ENCODE measurements at regions not wholly inside any gene's neighbourhood (a gene's known extent, or its start where the extent isn't known, plus 50 kb on each side); places are given as distances from the start of the nearest gene placed in this dataset.

GRCh38 chr7:68544851-68545250 lies 1053.4 kb upstream of the AUTS2 start:
- Mint-ChIP-seq H3K27ac (ENCODE audit: unreplicated experiment) (no peak overlapping the region), H3K4me3 (ENCODE audit: unreplicated experiment) (no peak overlapping the region), H3K4me1 (ENCODE audit: unreplicated experiment) (no peaks in the 10 kb centered on the region), H3K27me3 (ENCODE audit: unreplicated experiment) (peaks cover 1% of the 10 kb centered on the region), H3K9me3 (ENCODE audit: unreplicated experiment) (peaks cover 26% of the 10 kb centered on the region), H3K36me3 (ENCODE audit: low read depth, unreplicated experiment) (peaks cover 3% of the 10 kb centered on the region)
- no peak for DNase-seq (ENCODE audit: low spot score)
- no peak for TF ChIP-seq CTCF (IDR thresholded peaks at IDR 0.05; ENCODE audit: unreplicated experiment)

- Mint-ChIP-seq H3K27ac (ENCODE audit: unreplicated experiment) (no peak overlapping the region), H3K4me3 (ENCODE audit: unreplicated experiment) (no peak overlapping the region), H3K9me3 (ENCODE audit: unreplicated experiment) (peaks cover 25% of the 10 kb centered on the region), H3K36me3 (ENCODE audit: low read depth, unreplicated experiment) (peaks cover 3% of the 10 kb centered on the region), H3K4me1 (ENCODE audit: unreplicated experiment) (no peaks in the 10 kb centered on the region), H3K27me3 (ENCODE audit: unreplicated experiment) (peaks cover 1% of the 10 kb centered on the region)
- TF ChIP-seq CTCF (IDR thresholded peaks at IDR 0.05; ENCODE audit: unreplicated experiment), result no peak
- DNase-seq (ENCODE audit: low spot score), result no peak
These were observed 1051.1 kb upstream of the AUTS2 start for GRCh38 chr7:68547181-68547580.

GRCh38 chr7:68547799-68548198 lies 1050.5 kb upstream of the AUTS2 start:
- DNase-seq (ENCODE audit: low spot score), result no peak
- Mint-ChIP-seq H3K27me3 (ENCODE audit: unreplicated experiment) (peaks cover 1% of the 10 kb centered on the region), H3K4me3 (ENCODE audit: unreplicated experiment) (no peak overlapping the region), H3K9me3 (ENCODE audit: unreplicated experiment) (peaks cover 25% of the 10 kb centered on the region), H3K27ac (ENCODE audit: unreplicated experiment) (no peak overlapping the region), H3K36me3 (ENCODE audit: low read depth, unreplicated experiment) (peaks cover 3% of the 10 kb centered on the region), H3K4me1 (ENCODE audit: unreplicated experiment) (no peaks in the 10 kb centered on the region)
- TF ChIP-seq CTCF (IDR thresholded peaks at IDR 0.05; ENCODE audit: unreplicated experiment), result no peak

- Mint-ChIP-seq H3K9me3 (ENCODE audit: unreplicated experiment) (peaks cover 27% of the 10 kb centered on the region), H3K27ac (ENCODE audit: unreplicated experiment) (no peak overlapping the region), H3K4me1 (ENCODE audit: unreplicated experiment) (no peaks in the 10 kb centered on the region), H3K4me3 (ENCODE audit: unreplicated experiment) (no peak overlapping the region), H3K36me3 (ENCODE audit: low read depth, unreplicated experiment) (no peaks in the 10 kb centered on the region), H3K27me3 (ENCODE audit: unreplicated experiment) (no peaks in the 10 kb centered on the region)
- no peak for TF ChIP-seq CTCF (IDR thresholded peaks at IDR 0.05; ENCODE audit: unreplicated experiment)
- DNase-seq (ENCODE audit: low spot score), result no peak
These were observed 1048.2 kb upstream of the AUTS2 start for GRCh38 chr7:68550027-68550426.

GRCh38 chr7:68550635-68551034 lies 1047.6 kb upstream of the AUTS2 start:
- H3K36me3 Mint-ChIP-seq (ENCODE audit: low read depth, unreplicated experiment), result no peaks in the 10 kb centered on the region
- H3K27ac Mint-ChIP-seq (ENCODE audit: unreplicated experiment), result no peak overlapping the region
- peaks cover 27% of the 10 kb centered on the region for H3K9me3 Mint-ChIP-seq (ENCODE audit: unreplicated experiment)
- no peak for DNase-seq (ENCODE audit: low spot score)
- TF ChIP-seq CTCF (IDR thresholded peaks at IDR 0.05; ENCODE audit: unreplicated experiment), result no peak
- no peaks in the 10 kb centered on the region for H3K27me3 Mint-ChIP-seq (ENCODE audit: unreplicated experiment)
- no peak overlapping the region for H3K4me3 Mint-ChIP-seq (ENCODE audit: unreplicated experiment)
- H3K4me1 Mint-ChIP-seq (ENCODE audit: unreplicated experiment), result no peaks in the 10 kb centered on the region
